ENCODE measurements at regions not wholly inside any gene's neighbourhood (a gene's known extent, or its start where the extent isn't known, plus 50 kb on each side); places are given as distances from the start of the nearest gene placed in this dataset.

DNA sequence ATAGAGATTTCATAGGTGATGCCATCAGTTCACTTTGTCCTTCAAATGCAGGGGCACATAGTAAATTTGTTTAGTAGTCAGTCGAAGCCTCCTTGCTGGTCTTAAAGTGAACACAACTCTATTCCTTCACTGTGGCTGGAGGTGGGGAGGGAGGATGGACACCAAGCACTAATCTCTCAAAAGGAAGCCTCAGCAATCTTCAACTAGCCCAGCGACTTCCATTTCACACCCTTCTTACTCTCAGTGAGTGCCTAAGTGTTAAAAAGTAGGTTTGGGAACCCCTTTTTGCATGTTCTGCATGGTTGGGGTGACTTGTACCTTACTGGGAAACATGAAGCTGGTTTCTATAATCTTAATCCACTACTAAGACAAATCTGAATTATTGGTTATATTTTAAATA, 96.0 kb upstream of the GUCY1A1 start:
- TF ChIP-seq, protein P1, sequence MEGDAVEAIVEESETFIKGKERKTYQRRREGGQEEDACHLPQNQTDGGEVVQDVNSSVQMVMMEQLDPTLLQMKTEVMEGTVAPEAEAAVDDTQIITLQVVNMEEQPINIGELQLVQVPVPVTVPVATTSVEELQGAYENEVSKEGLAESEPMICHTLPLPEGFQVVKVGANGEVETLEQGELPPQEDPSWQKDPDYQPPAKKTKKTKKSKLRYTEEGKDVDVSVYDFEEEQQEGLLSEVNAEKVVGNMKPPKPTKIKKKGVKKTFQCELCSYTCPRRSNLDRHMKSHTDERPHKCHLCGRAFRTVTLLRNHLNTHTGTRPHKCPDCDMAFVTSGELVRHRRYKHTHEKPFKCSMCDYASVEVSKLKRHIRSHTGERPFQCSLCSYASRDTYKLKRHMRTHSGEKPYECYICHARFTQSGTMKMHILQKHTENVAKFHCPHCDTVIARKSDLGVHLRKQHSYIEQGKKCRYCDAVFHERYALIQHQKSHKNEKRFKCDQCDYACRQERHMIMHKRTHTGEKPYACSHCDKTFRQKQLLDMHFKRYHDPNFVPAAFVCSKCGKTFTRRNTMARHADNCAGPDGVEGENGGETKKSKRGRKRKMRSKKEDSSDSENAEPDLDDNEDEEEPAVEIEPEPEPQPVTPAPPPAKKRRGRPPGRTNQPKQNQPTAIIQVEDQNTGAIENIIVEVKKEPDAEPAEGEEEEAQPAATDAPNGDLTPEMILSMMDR (conservative IDR thresholded peaks at IDR 0.05; ENCODE audit: low read length), result no peak
- DNase-seq (ENCODE audit: low read depth), result no peak
- H3K4me3 ChIP-seq (ENCODE audit: low read length), result no peak overlapping the region

DNA sequence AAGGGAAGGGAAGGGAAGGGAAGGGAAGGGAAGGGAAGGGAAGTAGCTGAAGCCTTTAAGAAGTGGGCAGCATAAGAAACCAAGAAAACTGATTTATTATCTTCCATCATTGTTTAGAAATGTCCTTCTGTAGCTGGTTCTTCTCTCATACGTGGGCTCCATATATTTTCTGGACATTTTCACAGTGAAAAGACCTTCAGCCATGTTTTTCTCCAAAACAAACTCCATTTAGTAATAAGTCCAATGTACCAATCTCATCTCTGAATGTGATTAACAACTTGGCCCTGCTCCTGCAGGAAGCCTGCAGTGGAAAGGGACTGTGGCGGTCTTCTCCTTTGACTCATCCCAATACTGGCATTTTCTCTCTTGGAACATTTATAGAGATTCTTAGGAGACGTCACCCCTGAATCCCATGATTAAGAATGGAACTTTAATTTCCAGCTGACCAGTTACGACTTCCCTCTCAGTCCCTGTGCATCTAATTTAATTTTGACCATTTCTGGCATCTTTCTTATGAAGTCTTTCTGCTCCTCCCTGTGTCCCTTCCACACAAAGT, 96.6 kb upstream of the GUCY1A1 start:
- H3K4me3 ChIP-seq (ENCODE audit: low read length), result no peak overlapping the region
- DNase-seq (ENCODE audit: low read depth), result peak; percentile 88
- TF ChIP-seq, protein P1 (conservative IDR thresholded peaks at IDR 0.05; ENCODE audit: low read length), result no peak

DNA sequence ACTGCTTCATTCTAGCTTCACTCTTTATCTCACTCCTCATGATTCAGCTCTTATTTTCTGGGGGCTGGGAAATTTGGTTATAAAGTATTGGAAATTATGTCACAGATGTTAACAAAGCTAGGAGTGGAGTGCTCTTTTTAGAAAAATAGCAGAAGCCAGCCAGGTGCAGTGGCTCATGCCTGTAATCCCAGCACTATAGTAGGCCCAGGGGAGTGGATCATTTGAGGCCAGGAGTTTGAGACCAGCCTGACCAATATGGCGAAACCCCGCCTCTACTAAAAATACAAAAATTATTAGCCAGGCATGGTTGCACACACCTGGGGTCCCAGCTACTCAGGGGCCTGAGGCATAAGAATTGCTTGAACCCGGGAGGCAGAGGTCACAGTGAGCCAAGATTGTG, 97.2 kb upstream of the GUCY1A1 start:
- no peak overlapping the region for H3K4me3 ChIP-seq (ENCODE audit: low read length)
- TF ChIP-seq, protein P1 (conservative IDR thresholded peaks at IDR 0.05; ENCODE audit: low read length), result no peak
- DNase-seq (ENCODE audit: low read depth), result no peak

DNA sequence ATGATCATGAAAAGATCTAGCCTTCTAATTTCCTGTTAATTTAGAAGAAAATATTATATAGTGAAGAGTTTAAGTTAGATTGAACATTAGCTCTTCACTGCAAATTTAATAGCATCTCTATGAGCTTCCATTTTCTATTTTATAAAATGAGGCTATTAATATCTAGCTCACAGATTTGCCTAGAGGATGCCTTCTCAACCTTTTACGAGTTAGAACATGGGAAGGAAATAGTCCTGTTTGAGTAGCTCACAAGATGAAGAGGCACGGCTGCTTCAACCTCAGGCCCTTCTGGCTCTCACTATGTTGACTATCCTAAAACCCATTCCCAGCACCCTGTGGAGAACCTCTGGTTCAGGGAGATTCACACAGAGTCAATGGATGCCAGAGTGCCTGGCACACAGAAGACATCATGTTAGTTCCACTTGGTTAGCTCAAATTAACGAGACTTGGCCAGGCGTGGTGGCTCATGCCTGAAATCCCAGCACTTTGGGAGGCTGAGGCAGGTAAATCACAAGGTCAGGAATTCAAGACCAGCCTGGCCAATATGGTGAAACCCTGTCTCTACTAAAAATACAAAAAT, 97.9 kb upstream of the GUCY1A1 start:
- DNase-seq (ENCODE audit: low read depth), result no peak
- TF ChIP-seq, protein P1 (conservative IDR thresholded peaks at IDR 0.05; ENCODE audit: low read length), result no peak
- H3K4me3 ChIP-seq (ENCODE audit: low read length), result no peak overlapping the region

DNA sequence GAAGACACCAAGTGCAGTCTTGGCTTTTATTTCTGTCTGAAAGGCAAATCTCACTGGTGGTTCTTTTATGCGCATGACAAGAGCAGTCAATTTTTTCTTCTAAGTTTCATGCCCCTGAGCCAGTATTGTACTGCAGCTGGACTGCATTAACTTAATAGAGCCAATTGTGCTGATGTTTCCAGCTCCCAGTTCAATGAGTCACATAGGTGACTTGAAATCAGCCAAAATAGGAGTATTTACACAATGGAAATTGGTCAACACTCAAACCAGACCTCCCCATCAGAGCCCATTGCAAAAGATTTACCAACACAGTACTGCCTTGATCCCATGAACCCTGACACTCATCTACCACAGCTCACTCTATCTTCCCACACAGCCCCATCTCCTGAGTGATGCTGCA, 100.3 kb upstream of the GUCY1A1 start:
- DNase-seq (ENCODE audit: low read depth), result peak; percentile 76
- H3K4me3 ChIP-seq (ENCODE audit: low read length), result no peak overlapping the region
- TF ChIP-seq, protein P1 (conservative IDR thresholded peaks at IDR 0.05; ENCODE audit: low read length), result no peak

DNA sequence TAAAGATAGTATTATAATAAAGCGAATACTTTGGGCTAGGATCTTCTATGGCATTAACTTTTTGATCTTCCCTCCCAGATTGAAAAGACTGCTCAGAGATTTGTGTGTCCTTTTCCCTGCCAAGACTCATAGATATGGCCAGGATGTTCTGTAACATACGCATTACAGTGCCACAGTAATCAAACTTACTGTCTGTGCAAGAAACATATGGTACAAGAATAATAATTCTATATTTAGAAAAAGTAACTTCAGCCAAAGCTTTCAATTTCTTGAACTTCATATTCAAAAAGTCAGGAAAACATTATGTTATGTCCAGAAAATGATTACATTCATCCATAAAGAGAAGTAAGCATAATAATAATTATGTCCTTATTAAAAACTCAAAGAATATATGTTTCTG, 100.9 kb upstream of the GUCY1A1 start:
- DNase-seq (ENCODE audit: low read depth), result no peak
- H3K4me3 ChIP-seq (ENCODE audit: low read length), result no peak overlapping the region
- TF ChIP-seq, protein P1 (conservative IDR thresholded peaks at IDR 0.05; ENCODE audit: low read length), result no peak

DNA sequence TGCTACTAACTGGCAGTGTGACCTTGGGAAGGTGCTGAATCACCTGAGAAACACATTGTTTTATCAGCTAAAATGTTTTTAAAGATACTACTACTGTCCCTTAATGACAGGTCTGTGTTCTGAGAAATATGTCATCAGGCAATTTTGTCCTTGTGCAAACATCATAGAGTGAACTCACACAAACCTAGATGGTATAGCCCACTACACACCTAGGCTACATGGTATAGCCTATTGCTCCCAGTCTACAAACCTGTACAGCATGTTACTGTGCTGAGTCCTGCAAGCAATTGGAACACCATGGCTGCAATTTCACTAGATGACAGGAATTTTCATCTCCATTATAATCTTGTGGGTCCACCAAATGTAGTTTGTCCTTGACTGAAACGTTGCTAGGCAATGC, 101.3 kb upstream of the GUCY1A1 start:
- H3K4me3 ChIP-seq (ENCODE audit: low read length), result no peak overlapping the region
- TF ChIP-seq, protein P1 (conservative IDR thresholded peaks at IDR 0.05; ENCODE audit: low read length), result no peak
- DNase-seq (ENCODE audit: low read depth), result no peak
